SU-DHL-6 (cell line): ENCODE measurements at regions not wholly inside any gene's neighbourhood (a gene's known extent, or its start where the extent isn't known, plus 50 kb on each side); places are given as distances from the start of the nearest gene placed in this dataset.

ENCODE experiments used
- H2AFZ ChIP-seq: fragments of 200-600 bp; sonication (generic); 2 replicates; pipeline ENCODE4 v1.6.1; 2014; ENCODE audit warnings: low read depth, mild to moderate bottlenecking, moderate library complexity, mixed read lengths, antibody characterized with exemption, low read length; ENCODE audit not compliant: severe bottlenecking
- H3F3A ChIP-seq: fragments of 200-600 bp; shearing (Covaris generic); 2 replicates; pipeline ENCODE4 v1.6.0; 2016; ENCODE audit warnings: antibody characterized with exemption, mild to moderate bottlenecking; ENCODE audit not compliant: insufficient read depth
- H3K27ac ChIP-seq: fragments of 200-600 bp; sonication (generic); 2 replicates; pipeline ENCODE4 v1.5.1; 2016; ENCODE audit warnings: low read depth, mild to moderate bottlenecking, low read length, moderate library complexity, mixed read lengths
- H3K27me3 ChIP-seq: fragments of 200-600 bp; sonication (generic), shearing (Covaris generic); 2 replicates; pipeline ENCODE4 v1.6.0; 2014; ENCODE audit warnings: mild to moderate bottlenecking, low read length
- H3K36me3 ChIP-seq: fragments of 200-600 bp; sonication (generic); 2 replicates; pipeline ENCODE4 v1.6.1; 2014; ENCODE audit warnings: mild to moderate bottlenecking, low read length, mixed read lengths
- H3K4me2 ChIP-seq: fragments of 300-600, 200-600 bp; shearing (Covaris generic), sonication (generic); 2 replicates; pipeline ENCODE4 v1.6.0; 2014; ENCODE audit warnings: low read length, low read depth, mild to moderate bottlenecking; ENCODE audit not compliant: poor library complexity, severe bottlenecking
- H3K4me3 ChIP-seq: fragments of 200-600 bp; sonication (generic); 2 replicates; pipeline ENCODE4 v1.5.1; 2014; ENCODE audit warnings: antibody characterized with exemption, low read length, mild to moderate bottlenecking, mixed read lengths; ENCODE audit not compliant: insufficient read depth, poor library complexity, severe bottlenecking
- H3K79me2 ChIP-seq: fragments of 200-600 bp; sonication (generic); 2 replicates; pipeline ENCODE4 v1.6.1; 2014; ENCODE audit warnings: mild to moderate bottlenecking, low read length, moderate library complexity; ENCODE audit not compliant: insufficient read depth
- H3K9ac ChIP-seq: fragments of 200-600 bp; sonication (generic); 2 replicates; pipeline ENCODE4 v1.7.0; 2014; ENCODE audit warnings: mild to moderate bottlenecking, low read length
- H3K9me2 ChIP-seq: fragments of 200-600 bp; sonication (generic); replicated peaks from 2 replicates; pipeline ENCODE4 v1.6.1; 2014; ENCODE audit warnings: low read length; ENCODE audit not compliant: insufficient read depth
- H3K9me3 ChIP-seq: fragments of 200-600 bp; sonication (generic); 2 replicates; pipeline ENCODE4 v1.6.1; 2014; ENCODE audit warnings: low read length, mixed read lengths; ENCODE audit not compliant: insufficient read depth
- H4K20me1 ChIP-seq: fragments of 200-600 bp; sonication (generic); 2 replicates; pipeline ENCODE4 v1.6.1; 2014; ENCODE audit warnings: low read depth, mild to moderate bottlenecking, antibody characterized with exemption, low read length, moderate library complexity, mixed read lengths
- EZH2phosphoT487 ChIP-seq: fragments of 200-600 bp; sonication (generic), shearing (Covaris generic); conservative IDR thresholded peaks from 2 replicates; pipeline ENCODE4 v1.6.1; 2018; ENCODE audit warnings: mild to moderate bottlenecking, antibody characterized with exemption, low read length, moderate library complexity, mixed read lengths
- TF ChIP-seq, protein P1 (sequence below): fragments of 200-600 bp; sonication (generic); IDR thresholded peaks from one replicate; pipeline ENCODE4 v1.5.1; 2017; ENCODE audit warnings: antibody characterized with exemption, mild to moderate bottlenecking, low read length, moderate library complexity; ENCODE audit not compliant: insufficient read depth, poor library complexity, severe bottlenecking

DNA sequence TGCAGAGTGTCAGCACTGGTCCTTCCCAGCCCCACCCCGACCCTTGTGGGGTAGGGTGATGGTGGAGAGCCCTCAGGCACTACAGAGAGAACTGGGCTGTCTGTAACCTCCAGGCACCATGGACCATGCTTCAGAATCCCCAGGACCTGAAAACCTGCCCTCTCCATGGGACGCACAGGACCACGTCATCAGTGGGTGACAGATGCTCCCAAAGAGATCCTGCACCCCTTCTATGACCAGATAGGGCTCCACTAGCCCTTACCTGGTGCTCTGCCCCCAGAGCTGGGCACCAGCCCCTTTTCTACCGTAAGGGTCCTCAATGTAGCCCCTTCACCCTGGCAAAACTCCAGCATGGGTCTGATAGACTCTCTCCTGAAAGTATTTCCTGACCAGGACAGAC, 165.9 kb upstream of the NECTIN1 start:
- no peaks in the 10 kb centered on the region for H3K36me3 ChIP-seq
- no peaks in the 10 kb centered on the region for H3K9me3 ChIP-seq
- H4K20me1 ChIP-seq = no peaks in the 10 kb centered on the region
- no peaks in the 10 kb centered on the region for H3K79me2 ChIP-seq
- H3K4me3 ChIP-seq = no peak overlapping the region
- no peaks in the 10 kb centered on the region for H3F3A ChIP-seq
- H3K4me2 ChIP-seq = no peak overlapping the region
- H3K27me3 ChIP-seq = no peaks in the 10 kb centered on the region
- no peaks in the 10 kb centered on the region for H3K9me2 ChIP-seq
- H3K9ac ChIP-seq = no peak overlapping the region
- H3K27ac ChIP-seq = no peak overlapping the region
- TF ChIP-seq, protein P1, sequence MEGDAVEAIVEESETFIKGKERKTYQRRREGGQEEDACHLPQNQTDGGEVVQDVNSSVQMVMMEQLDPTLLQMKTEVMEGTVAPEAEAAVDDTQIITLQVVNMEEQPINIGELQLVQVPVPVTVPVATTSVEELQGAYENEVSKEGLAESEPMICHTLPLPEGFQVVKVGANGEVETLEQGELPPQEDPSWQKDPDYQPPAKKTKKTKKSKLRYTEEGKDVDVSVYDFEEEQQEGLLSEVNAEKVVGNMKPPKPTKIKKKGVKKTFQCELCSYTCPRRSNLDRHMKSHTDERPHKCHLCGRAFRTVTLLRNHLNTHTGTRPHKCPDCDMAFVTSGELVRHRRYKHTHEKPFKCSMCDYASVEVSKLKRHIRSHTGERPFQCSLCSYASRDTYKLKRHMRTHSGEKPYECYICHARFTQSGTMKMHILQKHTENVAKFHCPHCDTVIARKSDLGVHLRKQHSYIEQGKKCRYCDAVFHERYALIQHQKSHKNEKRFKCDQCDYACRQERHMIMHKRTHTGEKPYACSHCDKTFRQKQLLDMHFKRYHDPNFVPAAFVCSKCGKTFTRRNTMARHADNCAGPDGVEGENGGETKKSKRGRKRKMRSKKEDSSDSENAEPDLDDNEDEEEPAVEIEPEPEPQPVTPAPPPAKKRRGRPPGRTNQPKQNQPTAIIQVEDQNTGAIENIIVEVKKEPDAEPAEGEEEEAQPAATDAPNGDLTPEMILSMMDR = no peak
- no peak for TF ChIP-seq EZH2phosphoT487
- no peak overlapping the region for H2AFZ ChIP-seq

DNA sequence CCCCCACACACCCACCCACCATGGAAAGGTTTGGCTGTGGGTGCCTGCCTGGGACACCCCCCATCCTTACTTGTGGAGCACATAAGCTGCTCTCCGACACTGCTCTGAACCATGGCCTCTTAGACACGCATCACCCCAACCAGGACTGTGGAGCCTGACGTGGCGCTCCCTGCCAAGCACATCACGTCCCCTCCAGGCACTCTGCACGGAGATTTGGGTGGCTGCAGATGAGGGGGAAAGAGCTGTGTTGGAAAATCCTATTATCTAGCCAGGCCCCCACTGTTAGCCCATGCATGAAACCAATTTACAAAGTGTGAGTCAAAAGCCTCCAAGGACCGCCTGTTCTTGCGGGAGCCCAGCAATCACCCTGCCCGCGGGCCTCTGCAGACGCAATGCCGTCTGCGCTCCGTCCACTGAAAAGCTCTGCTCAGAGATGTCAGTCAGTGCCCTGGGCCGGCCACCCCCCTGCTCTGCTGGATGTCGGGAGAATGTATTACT, 163.4 kb upstream of the NECTIN1 start:
- no peak overlapping the region for H2AFZ ChIP-seq

DNA sequence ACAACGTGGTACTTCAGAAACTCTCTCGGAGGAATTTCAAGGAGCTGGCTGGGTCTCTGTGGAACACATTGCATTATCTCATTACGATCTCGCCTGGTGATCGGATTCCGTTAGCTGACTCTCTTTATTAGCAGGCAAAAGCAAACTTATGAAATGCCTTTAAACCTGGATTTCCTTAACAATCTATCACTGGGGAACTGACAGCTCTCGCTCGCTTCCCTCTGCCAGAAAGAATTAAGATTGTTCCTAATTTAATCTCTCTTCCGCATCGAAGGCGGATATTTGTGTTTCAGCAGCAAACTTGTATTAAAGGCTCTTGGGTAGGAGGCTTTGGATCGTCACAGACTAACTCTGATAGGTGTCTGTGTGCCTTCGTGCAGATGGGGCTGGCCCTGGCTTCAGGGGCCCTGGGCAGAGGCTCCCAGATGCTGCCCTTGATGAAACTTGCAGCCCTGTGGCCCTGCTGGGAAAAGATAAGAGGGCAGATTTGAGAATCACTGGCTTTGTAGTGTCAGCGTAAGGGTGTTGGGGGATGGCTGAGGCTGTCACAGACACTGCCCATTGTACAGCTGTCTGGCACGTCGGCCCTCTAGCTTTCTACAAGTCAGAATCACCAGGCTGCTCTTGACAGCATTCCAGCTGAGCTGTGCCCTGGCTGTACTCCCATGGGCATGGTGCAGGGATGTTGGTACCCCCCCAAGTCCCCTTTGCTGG, 162.2 kb upstream of the NECTIN1 start:
- no peaks in the 10 kb centered on the region for H3K27me3 ChIP-seq
- no peaks in the 10 kb centered on the region for H3K36me3 ChIP-seq
- H3K9me3 ChIP-seq = no peaks in the 10 kb centered on the region
- TF ChIP-seq, protein P1 = no peak
- TF ChIP-seq EZH2phosphoT487 = no peak
- H3K27ac ChIP-seq = no peak overlapping the region
- no peaks in the 10 kb centered on the region for H4K20me1 ChIP-seq
- no peak overlapping the region for H3K4me2 ChIP-seq
- no peak overlapping the region for H3K4me3 ChIP-seq
- H3K9me2 ChIP-seq = no peaks in the 10 kb centered on the region
- no peak overlapping the region for H3K9ac ChIP-seq
- no peak overlapping the region for H2AFZ ChIP-seq
- no peaks in the 10 kb centered on the region for H3F3A ChIP-seq
- H3K79me2 ChIP-seq = no peaks in the 10 kb centered on the region

More for the DNA sequence above, 163.4 kb upstream of the NECTIN1 start:
- no peaks in the 10 kb centered on the region for H3K9me3 ChIP-seq
- no peak overlapping the region for H3K27ac ChIP-seq
- TF ChIP-seq EZH2phosphoT487 = no peak
- TF ChIP-seq, protein P1 = no peak
- no peaks in the 10 kb centered on the region for H4K20me1 ChIP-seq
- H3K27me3 ChIP-seq = no peaks in the 10 kb centered on the region
- H3K9ac ChIP-seq = no peak overlapping the region
- no peaks in the 10 kb centered on the region for H3K79me2 ChIP-seq
- no peaks in the 10 kb centered on the region for H3F3A ChIP-seq
- no peak overlapping the region for H3K4me3 ChIP-seq
- no peaks in the 10 kb centered on the region for H3K9me2 ChIP-seq
- H3K4me2 ChIP-seq = no peak overlapping the region
- no peaks in the 10 kb centered on the region for H3K36me3 ChIP-seq
